ENCODE measurements at regions not wholly inside any gene's neighbourhood (a gene's known extent, or its start where the extent isn't known, plus 50 kb on each side); places are given as distances from the start of the nearest gene placed in this dataset.
"Not testable (repeated sequence)": the region's sequence is repeated elsewhere in the genome, so short reads cannot be mapped to it uniquely, and the experiment has no call there.

DNA sequence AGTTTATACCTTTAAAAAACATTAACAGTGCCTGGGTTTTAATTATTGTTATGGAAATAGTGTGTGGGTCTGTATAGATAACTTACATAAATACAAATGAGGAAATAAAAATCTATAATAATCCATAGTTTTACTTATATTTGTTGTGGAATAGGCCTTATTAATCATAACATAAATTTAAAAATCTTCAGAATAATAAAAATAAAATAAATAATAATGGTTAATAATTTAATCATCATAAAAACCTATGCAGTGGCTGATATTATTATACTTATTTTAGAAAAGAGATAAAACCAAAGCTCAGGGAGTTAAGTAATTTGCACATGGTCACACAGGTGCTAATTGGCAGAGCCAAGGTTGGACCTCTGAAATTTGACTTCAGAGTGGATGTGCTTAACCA lies 785.3 kb upstream of the SEMA6A start:
- TF ChIP-seq, protein P1, sequence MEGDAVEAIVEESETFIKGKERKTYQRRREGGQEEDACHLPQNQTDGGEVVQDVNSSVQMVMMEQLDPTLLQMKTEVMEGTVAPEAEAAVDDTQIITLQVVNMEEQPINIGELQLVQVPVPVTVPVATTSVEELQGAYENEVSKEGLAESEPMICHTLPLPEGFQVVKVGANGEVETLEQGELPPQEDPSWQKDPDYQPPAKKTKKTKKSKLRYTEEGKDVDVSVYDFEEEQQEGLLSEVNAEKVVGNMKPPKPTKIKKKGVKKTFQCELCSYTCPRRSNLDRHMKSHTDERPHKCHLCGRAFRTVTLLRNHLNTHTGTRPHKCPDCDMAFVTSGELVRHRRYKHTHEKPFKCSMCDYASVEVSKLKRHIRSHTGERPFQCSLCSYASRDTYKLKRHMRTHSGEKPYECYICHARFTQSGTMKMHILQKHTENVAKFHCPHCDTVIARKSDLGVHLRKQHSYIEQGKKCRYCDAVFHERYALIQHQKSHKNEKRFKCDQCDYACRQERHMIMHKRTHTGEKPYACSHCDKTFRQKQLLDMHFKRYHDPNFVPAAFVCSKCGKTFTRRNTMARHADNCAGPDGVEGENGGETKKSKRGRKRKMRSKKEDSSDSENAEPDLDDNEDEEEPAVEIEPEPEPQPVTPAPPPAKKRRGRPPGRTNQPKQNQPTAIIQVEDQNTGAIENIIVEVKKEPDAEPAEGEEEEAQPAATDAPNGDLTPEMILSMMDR (IDR thresholded peaks at IDR 0.05; ENCODE audit: insufficient read depth, low read length), result no peak
- no peak for DNase-seq (ENCODE audit: low read depth)
- no peak overlapping the region for H3K4me3 ChIP-seq (ENCODE audit: low read depth, low read length)

DNA sequence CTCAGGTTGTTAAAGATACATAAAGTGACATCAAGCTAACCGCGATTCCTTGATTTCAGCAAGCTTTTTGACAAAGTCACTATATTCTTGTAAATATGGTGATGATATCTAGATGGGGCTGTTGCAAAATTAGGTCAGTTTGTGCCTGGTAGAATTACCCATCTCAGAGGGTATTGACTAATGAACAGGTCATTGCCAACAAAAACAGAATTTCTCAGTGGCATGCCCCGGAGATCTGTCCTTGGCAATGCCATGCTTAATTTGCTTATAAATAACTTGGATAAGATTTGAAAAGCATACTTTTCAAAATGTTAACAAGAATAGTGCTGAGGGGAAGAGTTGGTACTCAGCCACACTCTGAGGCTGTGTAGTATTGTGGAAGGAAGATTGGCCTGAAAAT lies 783.3 kb upstream of the SEMA6A start:
- DNase-seq (ENCODE audit: low read depth), result no peak
- TF ChIP-seq, protein P1 (IDR thresholded peaks at IDR 0.05; ENCODE audit: insufficient read depth, low read length), result no peak
- H3K4me3 ChIP-seq (ENCODE audit: low read depth, low read length), result no peak overlapping the region

DNA sequence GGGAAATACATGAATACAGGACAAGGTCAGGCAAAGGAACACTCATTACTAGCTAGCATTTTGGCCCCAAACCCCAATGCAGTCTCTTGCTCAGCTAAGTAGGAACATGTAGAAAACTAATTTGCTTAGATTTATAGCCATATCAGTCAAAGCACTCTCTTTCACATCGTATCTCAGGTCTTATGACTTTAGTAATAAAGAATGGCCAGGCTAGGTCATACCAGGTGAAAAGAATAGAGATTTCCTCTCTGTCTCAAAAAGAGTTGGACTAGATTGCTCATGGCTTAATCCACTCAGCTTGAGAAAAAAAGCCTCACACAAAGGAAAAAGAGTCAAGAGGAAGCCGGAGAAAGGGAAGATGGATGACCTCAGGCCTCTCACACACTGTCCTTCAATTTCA lies 772.7 kb upstream of the SEMA6A start:
- H3K4me3 ChIP-seq (ENCODE audit: low read depth, low read length), result no peak overlapping the region
- TF ChIP-seq, protein P1 (IDR thresholded peaks at IDR 0.05; ENCODE audit: insufficient read depth, low read length), result no peak
- DNase-seq (ENCODE audit: low read depth), result no peak

DNA sequence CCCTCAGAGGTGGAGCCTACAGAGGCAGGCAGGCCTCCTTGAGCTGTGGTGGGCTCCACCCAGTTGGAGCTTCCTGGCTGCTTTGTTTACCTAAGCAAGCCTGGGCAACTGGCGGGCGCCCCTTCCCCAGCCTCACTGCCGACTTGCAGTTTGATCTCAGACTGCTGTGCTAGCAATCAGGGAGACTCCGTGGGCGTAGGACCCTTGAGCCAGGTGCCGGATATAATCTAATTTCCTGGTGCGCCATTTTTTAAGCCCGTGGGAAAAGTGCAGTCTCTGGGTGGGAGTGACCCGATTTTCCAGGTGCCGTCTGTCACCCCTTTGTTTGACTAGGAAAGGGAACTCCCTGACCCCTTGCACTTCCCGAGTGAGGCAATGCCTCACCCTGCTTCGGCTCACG lies 769.1 kb upstream of the SEMA6A start:
- H3K4me3 ChIP-seq (ENCODE audit: low read depth, low read length); DNase-seq (ENCODE audit: low read depth): not testable (repeated sequence)

DNA sequence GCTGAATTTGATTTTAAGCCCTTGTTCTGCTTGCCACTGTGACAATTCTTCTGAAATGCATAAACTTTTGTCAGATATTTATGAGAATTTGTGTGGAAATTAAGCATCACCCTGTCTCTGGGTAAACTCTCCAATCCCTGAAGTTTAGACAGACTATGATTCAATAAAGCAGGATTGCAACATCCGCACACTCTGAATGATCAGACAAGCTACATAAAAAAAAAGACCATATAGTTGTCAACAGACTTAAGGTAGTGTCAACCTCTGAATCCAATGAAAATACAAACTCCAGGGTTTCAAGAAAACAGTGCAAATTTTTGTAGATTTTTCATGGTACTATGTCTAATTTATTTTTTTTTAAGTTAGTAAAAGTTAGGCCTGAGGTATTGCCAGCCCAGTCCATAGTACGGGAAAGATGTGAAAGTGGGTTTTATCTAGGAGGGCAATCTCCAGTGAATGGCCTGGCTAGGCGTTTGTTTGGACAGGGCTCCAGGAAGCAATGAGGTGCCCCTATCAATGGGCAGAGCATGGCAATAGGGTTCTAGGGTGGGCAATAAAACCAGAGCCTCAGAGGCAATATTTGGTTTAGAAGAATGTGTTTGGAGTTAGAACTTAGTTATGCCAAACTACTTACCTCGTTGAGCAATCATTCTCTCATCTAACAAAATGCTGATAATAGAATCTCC lies 762.6 kb upstream of the SEMA6A start:
- TF ChIP-seq, protein P1 (IDR thresholded peaks at IDR 0.05; ENCODE audit: insufficient read depth, low read length), result no peak
- H3K4me3 ChIP-seq (ENCODE audit: low read depth, low read length), result no peak overlapping the region
- no peak for DNase-seq (ENCODE audit: low read depth)

DNA sequence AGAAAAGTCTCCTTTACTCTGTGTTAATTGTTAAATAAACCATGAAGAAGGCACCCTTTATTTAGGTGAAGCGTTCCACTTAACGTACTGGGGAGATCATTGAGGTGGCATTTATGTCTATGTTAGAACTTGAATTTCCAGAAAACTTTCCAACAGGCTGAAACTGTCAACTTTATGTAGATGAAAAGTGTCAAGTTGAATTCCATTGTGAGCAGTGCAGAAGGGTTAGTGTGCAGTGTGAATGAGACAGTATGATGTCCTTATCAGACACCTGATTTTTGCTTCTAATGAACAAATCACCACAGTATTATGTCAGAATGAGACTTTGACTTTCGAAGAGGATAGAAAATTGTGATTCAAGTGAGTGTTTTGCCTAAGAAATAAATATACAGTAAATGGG lies 761.6 kb upstream of the SEMA6A start:
- H3K4me3 ChIP-seq (ENCODE audit: low read depth, low read length), result no peak overlapping the region
- TF ChIP-seq, protein P1 (IDR thresholded peaks at IDR 0.05; ENCODE audit: insufficient read depth, low read length), result no peak
- no peak for DNase-seq (ENCODE audit: low read depth)

DNA sequence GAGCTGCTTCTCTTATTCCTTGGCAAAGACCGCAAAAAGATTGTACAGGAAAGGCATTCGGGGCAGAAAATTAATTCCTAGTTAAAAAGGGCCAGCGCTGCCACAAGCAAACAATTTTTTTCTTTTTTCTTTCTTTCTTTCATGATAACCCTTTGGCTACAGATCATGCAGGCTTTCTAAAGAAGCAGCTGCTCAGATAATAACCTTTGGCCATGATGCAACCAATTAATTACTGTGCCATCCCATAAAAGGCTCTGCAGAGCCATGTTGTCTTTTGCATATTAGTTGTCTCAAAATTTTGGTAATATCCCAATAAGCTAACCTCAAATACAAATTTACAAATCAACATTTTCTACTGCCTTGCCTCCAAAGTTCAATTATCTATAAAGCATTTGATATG lies 758.4 kb upstream of the SEMA6A start:
- TF ChIP-seq, protein P1 (IDR thresholded peaks at IDR 0.05; ENCODE audit: insufficient read depth, low read length), result no peak

More for the DNA sequence above, 758.4 kb upstream of the SEMA6A start:
- DNase-seq (ENCODE audit: low read depth), result no peak
- H3K4me3 ChIP-seq (ENCODE audit: low read depth, low read length), result no peak overlapping the region

Data from fibroblast of the aortic adventitia (primary cell).